Lower lobe of right lung (tissue), 2 donors: ENCODE measurements at regions not wholly inside any gene's neighbourhood (a gene's known extent, or its start where the extent isn't known, plus 50 kb on each side); places are given as distances from the start of the nearest gene placed in this dataset.

Source experiments
- ATAC-seq, 2 donors: fragments of 200-7000 bp; cut with Tn5 transposase; one replicate each; pipeline ENCODE4 v1.9.1; 2020 to 2022; ENCODE audit warnings: mild to moderate bottlenecking in 2 of 2, moderate library complexity in 2 of 2
- DNase-seq: peaks from one replicate; pipeline ENCODE4 v3.0.0-alpha.2; 2020
- H3K27ac ChIP-seq: fragments of 200-600 bp; one replicate; pipeline ENCODE4 v1.8.0; 2022
- H3K27me3 ChIP-seq: fragments of 200-600 bp; one replicate; pipeline ENCODE4 v1.8.0; 2022; ENCODE audit warnings: low read depth
- H3K36me3 ChIP-seq: fragments of 200-600 bp; one replicate; pipeline ENCODE4 v1.8.0; 2022; ENCODE audit warnings: mild to moderate bottlenecking
- H3K4me1 ChIP-seq: fragments of 200-600 bp; one replicate; pipeline ENCODE4 v1.8.0; 2022
- H3K4me3 ChIP-seq: fragments of 200-600 bp; one replicate; pipeline ENCODE4 v1.8.0; 2022; ENCODE audit warnings: mild to moderate bottlenecking
- H3K9me3 ChIP-seq: fragments of 200-600 bp; one replicate; pipeline ENCODE4 v1.8.0; 2022
- intact Hi-C: fragments of 100-400 bp; cut with DNase I; formaldehyde crosslinking; loops from one replicate; pipeline ENCODE4 v1.11.0; 2022
- TF ChIP-seq, protein P1 (sequence below): fragments of 200-600 bp; IDR thresholded peaks from one replicate; pipeline ENCODE4 v1.8.0; 2022; ENCODE audit warnings: antibody characterized with exemption, mild to moderate bottlenecking
- donor health status: DM: no; HTN: yes; CAD: no; lungs with severe emphysema.

DNA sequence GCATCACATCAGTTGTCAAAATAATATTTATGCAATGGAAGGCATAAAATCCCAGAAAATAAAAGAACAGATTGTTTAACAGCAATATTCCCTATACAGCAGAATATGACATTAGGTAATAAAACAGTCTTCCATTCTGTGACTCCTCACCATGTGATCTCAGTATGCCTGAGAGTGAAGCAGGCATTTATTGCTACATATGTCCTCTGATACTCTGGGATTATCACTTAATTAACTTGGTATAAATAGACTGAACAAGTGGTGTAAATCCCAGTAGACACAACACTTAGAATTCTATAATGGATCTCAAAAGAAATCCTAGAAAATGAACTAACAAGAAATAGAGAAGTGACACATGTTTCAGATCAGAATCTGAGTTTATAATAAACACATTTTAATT is 841.3 kb downstream of the PDHA2 start:
- intact Hi-C loops = no loop called here
- Histone ChIP-seq H3K4me3 (no peak overlapping the region), H3K9me3 (no peaks in the 10 kb centered on the region), H3K27ac (no peak overlapping the region), H3K27me3 (no peaks in the 10 kb centered on the region), H3K4me1 (no peaks in the 10 kb centered on the region), H3K36me3 (no peaks in the 10 kb centered on the region)
- TF ChIP-seq, protein P1, sequence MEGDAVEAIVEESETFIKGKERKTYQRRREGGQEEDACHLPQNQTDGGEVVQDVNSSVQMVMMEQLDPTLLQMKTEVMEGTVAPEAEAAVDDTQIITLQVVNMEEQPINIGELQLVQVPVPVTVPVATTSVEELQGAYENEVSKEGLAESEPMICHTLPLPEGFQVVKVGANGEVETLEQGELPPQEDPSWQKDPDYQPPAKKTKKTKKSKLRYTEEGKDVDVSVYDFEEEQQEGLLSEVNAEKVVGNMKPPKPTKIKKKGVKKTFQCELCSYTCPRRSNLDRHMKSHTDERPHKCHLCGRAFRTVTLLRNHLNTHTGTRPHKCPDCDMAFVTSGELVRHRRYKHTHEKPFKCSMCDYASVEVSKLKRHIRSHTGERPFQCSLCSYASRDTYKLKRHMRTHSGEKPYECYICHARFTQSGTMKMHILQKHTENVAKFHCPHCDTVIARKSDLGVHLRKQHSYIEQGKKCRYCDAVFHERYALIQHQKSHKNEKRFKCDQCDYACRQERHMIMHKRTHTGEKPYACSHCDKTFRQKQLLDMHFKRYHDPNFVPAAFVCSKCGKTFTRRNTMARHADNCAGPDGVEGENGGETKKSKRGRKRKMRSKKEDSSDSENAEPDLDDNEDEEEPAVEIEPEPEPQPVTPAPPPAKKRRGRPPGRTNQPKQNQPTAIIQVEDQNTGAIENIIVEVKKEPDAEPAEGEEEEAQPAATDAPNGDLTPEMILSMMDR = no peak
- no peak for DNase-seq
- ATAC-seq = no peak

DNA sequence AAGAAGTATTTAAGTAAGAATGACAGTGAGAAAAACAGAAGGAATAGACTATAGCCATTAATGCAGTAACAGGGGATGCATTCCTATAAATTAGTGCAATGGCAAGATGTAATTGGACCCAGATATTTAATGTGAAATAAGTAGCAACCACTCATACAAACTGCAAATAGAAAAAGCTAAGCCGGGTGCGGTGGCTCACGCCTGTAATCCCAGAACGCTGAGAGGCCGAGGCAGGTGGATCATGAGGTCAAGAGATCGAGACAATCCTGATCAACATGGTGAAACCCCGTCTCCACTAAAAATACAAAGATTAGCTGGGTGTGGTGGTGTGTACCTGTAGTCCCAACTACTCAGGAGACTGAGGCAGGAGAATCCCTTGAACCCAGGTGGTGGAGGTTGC is 845.8 kb downstream of the PDHA2 start:
- H3K27me3 ChIP-seq = no peaks in the 10 kb centered on the region
- TF ChIP-seq, protein P1 = no peak
- H3K27ac ChIP-seq = no peak overlapping the region
- H3K4me3 ChIP-seq = no peak overlapping the region
- no peaks in the 10 kb centered on the region for H3K4me1 ChIP-seq
- ATAC-seq = no peak
- intact Hi-C loops = no loop called here
- H3K9me3 ChIP-seq = no peaks in the 10 kb centered on the region
- DNase-seq = no peak
- no peaks in the 10 kb centered on the region for H3K36me3 ChIP-seq

DNA sequence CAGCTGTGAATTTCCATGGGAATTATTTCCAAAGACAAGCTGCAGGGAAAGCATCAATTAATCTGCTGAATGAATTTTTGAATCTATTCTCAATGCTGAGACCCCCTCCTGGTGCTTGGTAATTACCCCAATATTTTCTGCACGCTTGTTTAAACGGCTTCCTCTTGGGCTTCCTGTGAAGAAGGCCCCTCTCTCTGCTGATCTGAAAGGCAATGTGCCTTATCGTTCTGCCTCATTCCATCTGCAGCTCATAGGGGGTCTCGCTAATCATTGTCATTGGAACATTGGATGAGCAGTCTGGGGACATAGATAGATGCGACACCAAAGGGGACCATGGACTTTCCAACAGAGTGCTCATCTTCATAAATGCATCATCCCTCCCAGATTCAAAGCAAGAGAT is 851.6 kb downstream of the PDHA2 start:
- H3K36me3 ChIP-seq = no peaks in the 10 kb centered on the region
- no peaks in the 10 kb centered on the region for H3K4me1 ChIP-seq
- no peaks in the 10 kb centered on the region for H3K9me3 ChIP-seq
- H3K27ac ChIP-seq = no peak overlapping the region
- intact Hi-C loops = no loop called here
- H3K27me3 ChIP-seq = no peaks in the 10 kb centered on the region
- DNase-seq = no peak
- no peak overlapping the region for H3K4me3 ChIP-seq
- no peak for ATAC-seq
- TF ChIP-seq, protein P1 = no peak

DNA sequence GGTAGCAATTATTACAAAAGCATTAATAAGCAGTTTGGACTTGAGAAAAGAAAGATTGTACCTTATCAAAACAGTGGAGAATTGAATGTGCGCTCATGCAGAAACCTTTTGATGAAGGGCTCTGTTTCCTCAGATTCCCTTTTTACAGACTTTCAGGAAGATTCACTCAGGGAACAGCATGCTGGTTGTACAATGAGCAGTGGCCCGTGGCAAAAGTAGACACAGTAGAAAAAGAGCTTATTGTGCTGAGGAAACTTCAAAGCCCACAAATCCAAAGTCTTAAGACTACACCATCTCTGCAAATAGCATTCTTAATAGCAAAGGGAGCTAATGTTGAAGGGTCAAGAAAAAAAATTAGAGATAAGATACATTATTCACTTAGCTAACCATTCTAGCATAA is 858.9 kb downstream of the PDHA2 start:
- Histone ChIP-seq H3K36me3 (no peaks in the 10 kb centered on the region), H3K4me1 (no peaks in the 10 kb centered on the region), H3K9me3 (no peaks in the 10 kb centered on the region), H3K4me3 (no peak overlapping the region), H3K27me3 (no peaks in the 10 kb centered on the region), H3K27ac (no peak overlapping the region)
- intact Hi-C loops = no loop called here
- TF ChIP-seq, protein P1 = no peak
- DNase-seq (no peak), ATAC-seq (no peak)

DNA sequence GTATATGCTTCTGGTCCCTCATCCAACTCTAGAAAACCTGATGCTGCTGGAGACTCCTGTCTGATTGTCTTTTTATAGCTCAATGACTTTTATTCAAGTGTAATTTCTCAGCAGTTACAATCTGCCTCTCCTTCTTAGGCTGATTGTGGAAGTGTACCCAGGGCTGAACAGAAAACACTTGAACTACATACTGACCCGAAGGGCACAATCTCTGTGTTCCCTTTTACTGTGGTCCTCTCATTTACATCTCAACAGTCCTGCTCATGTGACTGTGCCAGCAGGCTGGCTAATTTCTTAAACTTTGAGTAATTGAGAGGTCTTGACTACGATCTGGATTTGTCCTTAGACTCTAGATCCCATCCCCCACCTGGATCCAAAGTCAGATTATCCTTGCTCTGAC is 863.4 kb downstream of the PDHA2 start:
- Histone ChIP-seq H3K27me3 (no peaks in the 10 kb centered on the region), H3K4me1 (no peaks in the 10 kb centered on the region), H3K4me3 (no peak overlapping the region), H3K9me3 (no peaks in the 10 kb centered on the region), H3K36me3 (no peaks in the 10 kb centered on the region), H3K27ac (no peak overlapping the region)
- ATAC-seq = no peak
- no peak for DNase-seq
- intact Hi-C loops = no loop called here
- TF ChIP-seq, protein P1 = no peak

DNA sequence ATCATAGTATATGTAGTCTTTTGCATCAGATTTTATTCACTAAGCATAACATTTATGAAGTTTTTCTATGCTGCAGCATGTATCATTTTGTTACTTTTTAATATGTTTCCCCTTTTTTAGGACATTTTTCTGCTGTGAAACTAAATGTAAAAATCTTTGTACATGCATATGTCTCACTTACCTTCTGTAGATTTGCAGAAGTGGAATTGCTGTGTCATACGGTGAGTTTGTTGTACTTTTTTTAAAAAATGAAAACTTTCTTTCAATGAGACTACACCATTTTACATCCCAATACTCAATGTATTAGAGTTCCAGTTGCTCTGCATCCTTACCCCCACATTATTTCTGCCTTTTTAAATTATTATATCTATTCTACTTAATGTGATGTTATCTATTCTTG is 868.9 kb downstream of the PDHA2 start:
- DNase-seq (no peak), ATAC-seq (no peak)
- TF ChIP-seq, protein P1 = no peak
- Histone ChIP-seq H3K36me3 (no peaks in the 10 kb centered on the region), H3K27me3 (no peaks in the 10 kb centered on the region), H3K9me3 (no peaks in the 10 kb centered on the region), H3K4me3 (no peak overlapping the region), H3K4me1 (no peaks in the 10 kb centered on the region), H3K27ac (no peak overlapping the region)
- intact Hi-C loops = no loop called here
